ENCODE measurements at regions not wholly inside any gene's neighbourhood (a gene's known extent, or its start where the extent isn't known, plus 50 kb on each side); places are given as distances from the start of the nearest gene placed in this dataset.

GRCh38 chr19:28170066-28170465, 1042.9 kb downstream of the UQCRFS1 start:
- intact Hi-C loops (cut with DNase I; ENCODE audit: low total_unique reads) = no loop called here
- no peak overlapping the region for H3K27ac ChIP-seq
- no peak for DNase-seq (ENCODE audit: low spot score in 2 of 2)
- H3K27me3 ChIP-seq = peaks cover 0 to 4% of the 10 kb centered on the region in 2 donors
- H3K9me3 ChIP-seq = peaks cover 0 to 14% of the 10 kb centered on the region in 2 donors
- H3K36me3 ChIP-seq = no peaks in the 10 kb centered on the region
- H3K4me1 ChIP-seq = no peaks in the 10 kb centered on the region
- TF ChIP-seq POLR2A (IDR thresholded peaks at IDR 0.05) = no peak
- no peak for TF ChIP-seq POLR2AphosphoS5 (IDR thresholded peaks at IDR 0.05)
- no peak for TF ChIP-seq CTCF (IDR thresholded peaks at IDR 0.05)
- no peak overlapping the region for H3K4me3 ChIP-seq

- intact Hi-C loops (cut with DNase I; ENCODE audit: low total_unique reads) = no loop called here
- TF ChIP-seq CTCF (IDR thresholded peaks at IDR 0.05) (no peak), POLR2A (IDR thresholded peaks at IDR 0.05) (no peak), POLR2AphosphoS5 (IDR thresholded peaks at IDR 0.05) (no peak)
These were observed 1043.6 kb downstream of the UQCRFS1 start for GRCh38 chr19:28169168-28169887.

GRCh38 chr19:28168557-28168956, 1044.4 kb downstream of the UQCRFS1 start:
- Histone ChIP-seq H3K27ac (no peak overlapping the region), H3K4me3 (no peak overlapping the region), H3K9me3 (peaks cover 0 to 8% of the 10 kb centered on the region in 2 donors), H3K36me3 (no peaks in the 10 kb centered on the region), H3K27me3 (no peaks in the 10 kb centered on the region), H3K4me1 (no peaks in the 10 kb centered on the region)
- intact Hi-C loops (cut with DNase I; ENCODE audit: low total_unique reads) = no loop called here
- TF ChIP-seq POLR2AphosphoS5 (IDR thresholded peaks at IDR 0.05) = no peak
- TF ChIP-seq CTCF (IDR thresholded peaks at IDR 0.05) = no peak
- TF ChIP-seq POLR2A (IDR thresholded peaks at IDR 0.05) = no peak
- DNase-seq (ENCODE audit: low spot score in 2 of 2) = no peak

More at GRCh38 chr19:28169168-28169887, 1043.6 kb downstream of the UQCRFS1 start:
- Histone ChIP-seq H3K27me3 (no peaks in the 10 kb centered on the region), H3K27ac (no peak overlapping the region), H3K4me3 (no peak overlapping the region), H3K36me3 (no peaks in the 10 kb centered on the region), H3K9me3 (peaks cover 0 to 8% of the 10 kb centered on the region in 2 donors), H3K4me1 (no peaks in the 10 kb centered on the region)
- no peak for DNase-seq (ENCODE audit: low spot score in 2 of 2)

GRCh38 chr19:28166025-28166424, 1046.9 kb downstream of the UQCRFS1 start:
- Histone ChIP-seq H3K9me3 (no peaks in the 10 kb centered on the region), H3K36me3 (no peaks in the 10 kb centered on the region), H3K27me3 (no peaks in the 10 kb centered on the region), H3K27ac (no peak overlapping the region), H3K4me1 (no peaks in the 10 kb centered on the region), H3K4me3 (no peak overlapping the region)
- DNase-seq (ENCODE audit: low spot score in 2 of 2) = no peak
- intact Hi-C loops (cut with DNase I; ENCODE audit: low total_unique reads) = no loop called here
- TF ChIP-seq POLR2A (IDR thresholded peaks at IDR 0.05) (no peak), CTCF (IDR thresholded peaks at IDR 0.05) (no peak), POLR2AphosphoS5 (IDR thresholded peaks at IDR 0.05) (no peak)

GRCh38 chr19:28164214-28164613, 1048.7 kb downstream of the UQCRFS1 start:
- intact Hi-C loops (cut with DNase I; ENCODE audit: low total_unique reads) = no loop called here
- no peak for DNase-seq (ENCODE audit: low spot score in 2 of 2)

More at GRCh38 chr19:28164214-28164613, 1048.7 kb downstream of the UQCRFS1 start:
- Histone ChIP-seq H3K4me3 (no peak overlapping the region), H3K27ac (no peak overlapping the region), H3K4me1 (no peaks in the 10 kb centered on the region), H3K36me3 (no peaks in the 10 kb centered on the region), H3K27me3 (no peaks in the 10 kb centered on the region), H3K9me3 (peaks cover 0 to under 1% of the 10 kb centered on the region in 2 donors)
- TF ChIP-seq POLR2AphosphoS5 (IDR thresholded peaks at IDR 0.05) (no peak), POLR2A (IDR thresholded peaks at IDR 0.05) (no peak), CTCF (IDR thresholded peaks at IDR 0.05) (no peak)
